HTR-8/SVneo (cell line): ENCODE measurements at regions not wholly inside any gene's neighbourhood (a gene's known extent, or its start where the extent isn't known, plus 50 kb on each side); places are given as distances from the start of the nearest gene placed in this dataset.
A peak's percentile ranks its signal among the peaks of the same experiment; 100 is the strongest.

ENCODE experiments used
- DNase-seq: peaks from one replicate; pipeline ENCODE4 v3.0.0; 2011; ENCODE audit warnings: low spot score, mixed read lengths; ENCODE audit not compliant: insufficient read length
- FAIRE-seq: peaks from 2 replicates; lab custom pipeline; 2011; peaks lifted over from hg19 to GRCh38; lab: Jason Lieb, UNC

- FAIRE-seq (no peak), DNase-seq (no peak)
Measured at GRCh38 chr5:39521940-39522590, 97.3 kb upstream of the DAB2 start.

GRCh38 chr5:39521098-39521860 is 96.5 kb upstream of the DAB2 start:
- FAIRE-seq (peak; percentile 83), DNase-seq (no peak)

GRCh38 chr5:39520232-39520572 is 95.4 kb upstream of the DAB2 start:
- peak; percentile 70 for DNase-seq
- FAIRE-seq = peak; percentile 80

- FAIRE-seq = peak; percentile 64
- no peak for DNase-seq
Measured at GRCh38 chr5:39519566-39520231, 94.9 kb upstream of the DAB2 start.

GRCh38 chr5:39519079-39519478 is 94.3 kb upstream of the DAB2 start:
- no peak for DNase-seq
- FAIRE-seq = no peak

GRCh38 chr5:39518516-39518915 is 93.7 kb upstream of the DAB2 start:
- FAIRE-seq (peak; percentile 49), DNase-seq (no peak)

- DNase-seq = peak; percentile 74
- peak; percentile 95 for FAIRE-seq
Measured at GRCh38 chr5:39517800-39518199, 93.0 kb upstream of the DAB2 start.

GRCh38 chr5:39515881-39516280 is 91.1 kb upstream of the DAB2 start:
- FAIRE-seq (no peak), DNase-seq (no peak)

- DNase-seq (no peak), FAIRE-seq (peak; percentile 84)
Measured at GRCh38 chr5:39513236-39513635, 88.5 kb upstream of the DAB2 start.

- FAIRE-seq (no peak), DNase-seq (no peak)
Measured at GRCh38 chr5:39506211-39506610, 81.4 kb upstream of the DAB2 start.

- FAIRE-seq = peak; percentile 16
- no peak for DNase-seq
Measured at GRCh38 chr5:39505791-39506190, 81.0 kb upstream of the DAB2 start.

- DNase-seq (no peak), FAIRE-seq (peak; percentile 16)
Measured at GRCh38 chr5:39505363-39505762, 80.6 kb upstream of the DAB2 start.

GRCh38 chr5:39503155-39503554 is 78.4 kb upstream of the DAB2 start:
- FAIRE-seq (no peak), DNase-seq (no peak)

- no peak for FAIRE-seq
Measured at GRCh38 chr5:39502704-39503103, 77.9 kb upstream of the DAB2 start.

GRCh38 chr5:39501397-39501796 is 76.6 kb upstream of the DAB2 start:
- DNase-seq = peak; percentile 42
- peak; percentile 38 for FAIRE-seq

More at GRCh38 chr5:39502704-39503103, 77.9 kb upstream of the DAB2 start:
- no peak for DNase-seq

GRCh38 chr5:39500551-39501175 is 75.9 kb upstream of the DAB2 start:
- FAIRE-seq = peak; percentile 38
- DNase-seq = no peak

GRCh38 chr5:39498278-39498952 is 73.6 kb upstream of the DAB2 start:
- FAIRE-seq (peak; percentile 84), DNase-seq (peak; percentile 45)

GRCh38 chr5:39497322-39497721 is 72.5 kb upstream of the DAB2 start:
- DNase-seq (no peak), FAIRE-seq (peak; percentile 16)

- FAIRE-seq = no peak
Measured at GRCh38 chr5:39495227-39495626, 70.4 kb upstream of the DAB2 start.

GRCh38 chr5:39494534-39494933 is 69.8 kb upstream of the DAB2 start:
- FAIRE-seq (peak; percentile 74), DNase-seq (no peak)

More at GRCh38 chr5:39495227-39495626, 70.4 kb upstream of the DAB2 start:
- DNase-seq = no peak
